Stimulated activated CD4-positive, alpha-beta T cell treated with anti-CD3 and anti-CD28 coated beads, Interleukin-4, amount 100 ng/mL, for 4 hours (primary cell): ENCODE measurements at regions not wholly inside any gene's neighbourhood (a gene's known extent, or its start where the extent isn't known, plus 50 kb on each side); places are given as distances from the start of the nearest gene placed in this dataset.
A peak's percentile ranks its signal among the peaks of the same experiment; 100 is the strongest.

ENCODE experiments used
- DNase-seq, 2 experiments: peaks; one replicate each; pipeline ENCODE4 v3.0.0-alpha.2; 2020

- DNase-seq: no peak
Measured at GRCh38 chr4:154086247-154086646, 297.4 kb upstream of the SFRP2 start.

- DNase-seq: no peak
Measured at GRCh38 chr4:154084864-154085263, 296.0 kb upstream of the SFRP2 start.

GRCh38 chr4:154082760-154083535 lies 294.1 kb upstream of the SFRP2 start:
- DNase-seq: no peak

- no peak for DNase-seq
Measured at GRCh38 chr4:154081391-154081790, 292.5 kb upstream of the SFRP2 start.

GRCh38 chr4:154078504-154079350 lies 289.8 kb upstream of the SFRP2 start:
- DNase-seq: no peak

GRCh38 chr4:154076921-154077320 lies 288.0 kb upstream of the SFRP2 start:
- no peak for DNase-seq

GRCh38 chr4:154073107-154073822 lies 284.4 kb upstream of the SFRP2 start:
- peak in 1 of 2 experiments; percentile 3 for DNase-seq

GRCh38 chr4:154067786-154068185 lies 278.9 kb upstream of the SFRP2 start:
- no peak for DNase-seq

- DNase-seq: no peak
Measured at GRCh38 chr4:154065368-154065767, 276.5 kb upstream of the SFRP2 start.

- no peak for DNase-seq
Measured at GRCh38 chr4:154064244-154064643, 275.4 kb upstream of the SFRP2 start.

- DNase-seq: no peak
Measured at GRCh38 chr4:154049457-154050181, 260.7 kb upstream of the SFRP2 start.

GRCh38 chr4:154047733-154048132 lies 258.9 kb upstream of the SFRP2 start:
- no peak for DNase-seq

GRCh38 chr4:154044742-154045485 lies 256.0 kb upstream of the SFRP2 start:
- DNase-seq: no peak

- no peak for DNase-seq
Measured at GRCh38 chr4:154044108-154044531, 255.2 kb upstream of the SFRP2 start.

- DNase-seq: no peak
Measured at GRCh38 chr4:154041640-154042039, 252.8 kb upstream of the SFRP2 start.

GRCh38 chr4:154039435-154040343 lies 250.8 kb upstream of the SFRP2 start:
- DNase-seq: no peak

- no peak for DNase-seq
Measured at GRCh38 chr4:154036856-154037255, 248.0 kb upstream of the SFRP2 start.

GRCh38 chr4:154035341-154035740 lies 246.5 kb upstream of the SFRP2 start:
- no peak for DNase-seq

- no peak for DNase-seq
Measured at GRCh38 chr4:154033921-154034320, 245.0 kb upstream of the SFRP2 start.

- no peak for DNase-seq
Measured at GRCh38 chr4:154032914-154033313, 244.0 kb upstream of the SFRP2 start.

GRCh38 chr4:154030746-154031145 lies 241.9 kb upstream of the SFRP2 start:
- no peak for DNase-seq
